ENCODE measurements at regions not wholly inside any gene's neighbourhood (a gene's known extent, or its start where the extent isn't known, plus 50 kb on each side); places are given as distances from the start of the nearest gene placed in this dataset.
"Not testable (repeated sequence)": the region's sequence is repeated elsewhere in the genome, so short reads cannot be mapped to it uniquely, and the experiment has no call there.

DNA sequence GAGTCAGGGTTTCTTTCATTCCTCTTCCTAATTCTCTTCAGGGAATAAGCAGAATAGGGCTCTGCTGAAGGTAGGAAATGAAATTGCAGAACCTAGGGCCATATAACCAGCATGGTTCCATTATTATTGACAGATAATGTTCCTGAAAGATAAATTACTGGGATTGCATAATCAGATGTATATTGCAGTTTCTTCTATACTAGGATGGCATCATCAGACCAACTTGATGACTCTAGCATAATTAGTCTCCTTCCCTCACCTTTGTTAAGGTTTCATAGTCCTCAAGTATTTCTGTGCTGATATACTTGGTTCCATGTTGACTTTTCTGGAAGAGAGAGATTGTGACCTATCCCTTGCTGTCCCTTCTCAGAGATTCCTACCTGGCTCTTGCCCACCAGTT lies 492.3 kb upstream of the LCORL start:
- no peak for DNase-seq

- no peak for DNase-seq
Observed at GRCh38 chr4:18512718-18513117, 491.2 kb upstream of the LCORL start.

- no peak for DNase-seq
Observed at GRCh38 chr4:18511727-18512126, 490.2 kb upstream of the LCORL start.

- DNase-seq: no peak
Observed at GRCh38 chr4:18508786-18509185, 487.2 kb upstream of the LCORL start.

GRCh38 chr4:18480928-18481327 lies 459.4 kb upstream of the LCORL start:
- DNase-seq: no peak

DNA sequence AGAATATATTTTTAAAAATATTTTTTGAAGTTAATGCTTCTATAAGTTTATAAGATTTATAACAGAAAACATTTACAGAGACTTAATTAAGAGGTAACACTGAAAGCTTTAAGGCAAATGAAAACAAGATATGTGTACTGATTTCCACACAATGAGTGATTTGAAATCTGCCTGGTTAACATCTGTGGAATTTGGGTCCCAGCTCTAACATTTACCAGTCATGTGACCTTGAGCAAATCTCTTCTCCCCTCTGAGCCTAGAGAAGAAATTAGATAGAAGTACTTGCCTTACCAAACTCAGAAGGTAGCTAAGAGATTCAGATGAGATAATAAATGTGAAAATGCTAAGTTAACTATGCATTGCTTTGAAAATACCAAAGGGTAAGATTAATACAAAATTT lies 458.8 kb upstream of the LCORL start:
- DNase-seq: no peak

DNA sequence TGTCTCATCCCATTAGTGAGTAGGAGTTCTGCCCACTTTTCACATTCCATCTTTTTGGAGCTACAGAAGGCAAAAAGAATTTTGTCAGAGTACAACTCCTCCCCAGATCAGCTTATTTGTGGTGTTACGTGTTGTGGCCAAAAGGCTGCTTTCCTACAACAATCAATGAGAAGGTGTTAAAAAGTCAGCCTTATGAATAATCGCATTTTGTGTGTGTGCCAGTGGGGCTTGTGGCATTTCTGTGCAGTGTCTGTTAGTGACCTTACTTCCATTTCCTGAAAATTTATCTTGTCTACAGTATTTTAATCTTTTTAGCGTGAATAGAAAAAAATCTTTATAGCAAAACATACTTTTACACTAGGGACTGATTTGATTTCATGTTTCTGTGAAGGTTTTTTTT lies 458.3 kb upstream of the LCORL start:
- DNase-seq: no peak

DNA sequence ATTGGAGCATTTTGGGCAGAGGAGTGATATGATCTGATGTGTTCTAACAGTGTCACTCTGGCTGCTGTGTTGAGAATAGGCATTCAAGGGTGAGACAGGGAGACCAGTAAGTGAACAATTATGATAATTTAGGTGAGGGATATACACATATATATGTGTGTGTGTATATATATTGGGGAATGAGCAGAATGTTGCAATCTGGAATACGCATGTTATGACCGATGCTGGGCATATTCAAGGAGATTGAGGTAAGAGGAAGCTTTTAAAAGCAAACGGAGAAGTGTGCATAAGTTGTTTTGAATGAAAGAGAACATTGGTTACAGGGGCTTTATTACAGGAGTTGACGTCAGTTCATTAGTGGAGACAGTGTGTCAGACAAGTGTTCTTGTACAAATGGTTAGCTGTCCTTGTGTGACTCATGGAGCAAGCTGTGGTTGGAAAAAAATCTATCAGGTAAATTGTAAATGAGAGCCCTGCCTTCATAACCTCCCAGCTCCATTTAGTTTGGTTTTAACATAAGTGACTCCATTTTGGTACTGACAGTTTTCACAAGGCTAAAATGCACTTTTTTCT lies 442.5 kb upstream of the LCORL start:
- no peak for DNase-seq

DNA sequence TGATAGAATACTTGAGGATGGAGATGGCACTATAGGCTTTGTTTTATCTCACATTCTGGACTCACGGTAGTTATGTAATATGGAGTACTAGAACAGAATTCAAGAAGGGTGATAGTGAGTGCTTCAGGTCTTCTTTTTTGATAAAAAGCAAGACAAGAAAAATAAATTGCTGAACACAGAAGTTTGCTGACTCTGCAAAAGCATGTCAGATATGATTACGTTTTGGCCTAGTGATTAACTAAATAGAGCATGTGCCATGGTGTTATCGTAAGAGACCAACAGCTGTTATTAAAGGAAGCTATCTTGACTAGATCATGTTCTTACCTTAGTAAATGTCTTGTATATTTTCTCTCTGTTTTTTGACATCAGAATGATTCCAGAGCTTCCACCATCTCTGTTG lies 436.9 kb upstream of the LCORL start:
- DNase-seq: no peak

DNA sequence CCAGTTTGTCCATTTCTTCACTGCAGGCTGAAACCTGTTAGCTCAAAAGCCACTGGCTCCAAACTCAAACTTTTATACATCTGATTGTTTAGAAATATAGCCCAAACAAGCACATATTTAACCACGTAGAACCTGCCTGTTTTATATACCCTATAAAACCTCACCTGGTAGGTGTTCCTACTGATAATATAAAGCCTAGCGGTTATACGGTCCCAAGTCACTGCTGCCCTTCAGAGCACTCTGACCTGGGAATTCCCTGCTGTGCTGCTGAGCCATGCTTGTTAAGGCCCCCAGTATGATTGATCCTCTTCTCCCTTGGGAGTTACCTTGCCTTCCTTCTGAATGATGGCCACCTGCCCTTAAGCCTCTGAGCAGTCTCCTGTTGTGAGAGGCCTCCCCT lies 432.8 kb upstream of the LCORL start:
- DNase-seq: no peak

- no peak for DNase-seq
Observed at GRCh38 chr4:18445110-18445509, 423.6 kb upstream of the LCORL start.

GRCh38 chr4:18444206-18444605 lies 422.7 kb upstream of the LCORL start:
- no peak for DNase-seq

- no peak for DNase-seq
Observed at GRCh38 chr4:18442957-18443356, 421.4 kb upstream of the LCORL start.

- DNase-seq: no peak
Observed at GRCh38 chr4:18441676-18442075, 420.1 kb upstream of the LCORL start.

GRCh38 chr4:18441203-18441590 lies 419.6 kb upstream of the LCORL start:
- DNase-seq: no peak

GRCh38 chr4:18440527-18441202 lies 419.1 kb upstream of the LCORL start:
- no peak for DNase-seq

DNA sequence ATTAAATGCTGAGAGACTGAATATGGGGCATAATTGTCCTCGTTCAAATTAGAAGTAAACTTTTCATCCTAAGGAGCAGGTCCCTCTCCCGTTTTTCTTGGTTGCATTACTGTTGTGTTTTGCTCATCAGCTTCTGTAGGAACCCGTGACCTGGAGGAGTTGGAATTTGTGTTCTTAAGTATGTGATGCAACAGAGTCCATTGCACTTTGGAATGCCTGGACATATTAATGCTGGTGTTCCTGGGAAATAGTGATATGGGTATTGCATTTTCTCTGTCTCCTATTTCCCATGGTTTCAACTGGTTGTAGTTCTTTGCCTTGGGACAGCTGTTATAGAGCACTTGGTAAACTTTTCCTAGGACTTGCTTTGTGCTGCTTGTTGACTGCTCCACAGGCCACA lies 417.8 kb upstream of the LCORL start:
- no peak for DNase-seq

DNA sequence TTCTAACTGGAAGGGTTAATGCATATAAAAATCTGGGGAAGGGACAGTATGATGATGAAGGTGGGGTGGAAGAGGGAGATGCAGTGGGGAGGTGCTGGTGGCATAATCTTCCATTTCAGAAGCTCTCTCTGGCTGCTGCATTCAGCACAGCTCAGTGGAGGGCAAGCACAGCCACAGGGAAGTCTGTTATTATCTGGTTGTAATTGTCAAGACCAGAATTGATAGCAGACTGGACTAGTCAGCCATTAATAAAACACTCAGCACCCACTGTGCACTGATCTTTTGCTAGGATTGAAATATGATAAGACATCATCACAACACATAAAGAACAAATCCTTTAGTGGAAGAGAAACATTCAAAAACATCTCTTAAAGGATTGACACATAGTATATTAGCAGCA lies 414.2 kb upstream of the LCORL start:
- no peak for DNase-seq

- no peak for DNase-seq
Observed at GRCh38 chr4:18422685-18423084, 401.1 kb upstream of the LCORL start.

DNA sequence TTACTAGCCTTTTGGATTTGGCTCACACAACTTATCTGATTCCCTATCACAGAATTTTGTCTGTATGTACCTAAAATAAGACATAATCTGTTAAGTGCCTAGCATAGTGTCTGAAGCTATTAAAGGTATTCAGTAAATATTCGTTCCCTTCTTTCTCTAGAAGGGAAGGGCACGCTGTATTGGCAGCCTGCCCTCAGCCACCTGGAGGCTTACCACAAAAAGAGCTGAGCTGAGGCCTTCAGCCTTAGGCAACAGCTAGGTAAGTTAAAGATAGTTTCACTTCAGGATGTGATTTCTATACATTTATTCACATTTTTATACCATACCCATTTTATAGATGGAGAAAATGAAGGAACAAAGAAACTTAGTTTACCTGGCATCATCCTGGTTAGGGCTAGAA lies 400.0 kb upstream of the LCORL start:
- no peak for DNase-seq

DNA sequence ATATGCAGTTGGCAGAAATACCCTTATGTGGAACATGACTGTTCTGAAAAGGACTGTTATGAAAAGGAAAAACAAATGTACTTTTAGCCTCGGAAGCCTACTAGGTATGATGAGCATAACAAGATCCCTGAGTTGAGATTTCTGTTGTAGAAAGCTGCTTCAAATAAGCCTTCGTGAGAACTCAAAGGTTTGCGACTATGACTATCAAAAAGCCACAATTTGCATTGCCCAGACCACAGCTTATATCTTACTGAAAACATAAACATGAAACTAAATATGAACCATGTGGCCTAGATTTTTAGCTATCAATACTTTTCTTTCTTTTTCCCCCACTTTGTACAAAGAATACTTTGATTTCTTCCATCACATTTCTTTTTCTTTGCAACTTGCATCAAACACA lies 398.2 kb upstream of the LCORL start:
- DNase-seq: no peak

GRCh38 chr4:18418195-18418898 lies 396.8 kb upstream of the LCORL start:
- DNase-seq: not testable (repeated sequence)

DNA sequence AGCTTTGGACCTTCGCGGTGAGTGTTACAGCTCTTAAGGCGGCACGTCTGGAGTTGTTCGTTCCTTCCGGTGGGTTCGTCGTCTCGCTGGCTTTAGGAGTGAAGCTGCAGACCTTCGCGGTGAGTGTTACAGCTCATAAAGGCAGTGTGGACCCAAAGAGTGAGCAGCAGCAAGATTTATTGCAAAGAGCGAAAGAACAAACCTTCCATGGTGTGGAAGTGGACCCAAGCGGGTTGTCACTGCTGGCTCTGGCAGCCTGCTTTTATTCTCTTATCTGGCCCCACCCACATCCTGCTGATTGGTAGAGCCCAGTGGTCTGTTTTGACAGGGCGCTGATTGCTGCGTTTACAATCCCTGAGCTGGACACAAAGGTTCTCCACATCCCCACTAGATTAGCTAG lies 396.1 kb upstream of the LCORL start:
- not testable (repeated sequence) for DNase-seq

DNA sequence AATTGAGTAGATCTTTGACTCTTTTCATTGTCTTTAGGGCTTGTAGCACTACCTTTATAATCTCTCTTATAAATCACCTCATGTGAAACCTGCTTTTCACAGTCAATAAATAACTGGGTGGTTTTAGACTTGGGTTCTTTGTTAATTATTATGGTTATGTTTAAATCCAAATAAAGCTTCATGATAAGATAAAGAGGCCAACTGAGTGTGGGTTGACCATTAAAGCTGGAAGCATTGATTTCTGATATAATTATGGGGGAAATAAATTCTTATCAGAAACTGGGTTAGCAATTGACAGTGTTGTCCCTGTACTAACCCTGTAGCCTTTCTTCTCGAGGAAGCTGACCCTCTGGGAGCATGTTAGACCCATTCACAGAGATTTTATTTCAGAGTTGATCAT lies 384.7 kb upstream of the LCORL start:
- DNase-seq: no peak

DNA sequence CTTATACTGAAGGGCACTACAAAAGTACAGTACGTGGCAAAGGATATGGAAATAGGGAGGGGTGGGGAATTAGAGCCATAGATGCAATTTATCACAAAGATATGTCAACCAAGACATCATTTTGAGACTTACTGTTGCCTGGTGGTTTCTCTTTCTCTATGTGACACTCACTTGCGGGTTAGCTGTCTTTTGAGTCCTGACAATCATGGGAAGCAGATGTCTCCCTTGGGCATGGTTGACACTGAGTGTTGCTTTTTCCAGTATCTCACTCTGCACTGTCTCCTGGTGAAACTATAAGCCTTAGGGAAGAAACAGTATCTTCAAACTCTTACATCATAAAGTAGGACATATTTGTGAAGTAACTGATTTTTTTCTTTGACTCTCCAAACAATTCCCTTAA lies 383.5 kb upstream of the LCORL start:
- DNase-seq: no peak

Measured in right hindlimb (tissue), 1 donor.